GM10248 (cell line): ENCODE measurements at regions not wholly inside any gene's neighbourhood (a gene's known extent, or its start where the extent isn't known, plus 50 kb on each side); places are given as distances from the start of the nearest gene placed in this dataset.

Source experiments
- CTCF ChIA-PET: fragments of 300-600 bp; sonication (Branson Sonifier 250); formaldehyde crosslinking; extraction: SDS; loops from one replicate; lab custom pipeline; 2021; ENCODE audit warnings: antibody characterized with exemption; lab: Yijun Ruan, JAX
- POLR2A ChIA-PET: fragments of 350-650 bp; sonication (Branson Sonifier 250); formaldehyde crosslinking; extraction: SDS; loops from one replicate; lab custom pipeline; 2020; ENCODE audit warnings: antibody characterized with exemption; lab: Yijun Ruan, JAX
- DNase-seq: peaks from one replicate; pipeline ENCODE4 v3.0.0; 2012; ENCODE audit errors: extremely low spot score
- TF ChIP-seq, protein P1 (sequence below): IDR thresholded peaks from 2 replicates; pipeline ENCODE4 v1.5.1; 2012; ENCODE audit warnings: mild to moderate bottlenecking, low read depth; ENCODE audit errors: extremely low read depth, missing control alignments, control extremely low read depth

DNA sequence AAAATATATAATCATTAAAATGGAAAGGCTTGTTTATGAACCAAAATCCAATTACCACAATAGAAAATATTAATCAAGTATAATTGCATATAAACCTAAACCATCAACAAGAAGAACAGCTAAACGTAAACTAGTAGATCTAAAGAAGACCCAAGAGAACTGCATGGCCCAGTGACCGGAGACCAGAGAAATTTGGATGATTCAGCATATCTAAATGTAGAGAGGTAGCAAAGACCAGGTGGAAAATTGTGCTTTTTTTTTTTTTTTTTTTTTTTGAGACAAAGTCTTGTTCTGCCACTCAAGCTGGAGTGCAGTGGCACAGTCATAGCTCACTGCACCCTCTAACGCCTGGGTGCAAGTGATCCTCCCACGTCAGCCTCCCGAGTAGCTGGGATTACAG lies 207.2 kb upstream of the SEMA3E start:
- ChIA-PET POLR2A (no interaction called here), CTCF (no interaction called here)
- no peak for DNase-seq
- TF ChIP-seq, protein P1, sequence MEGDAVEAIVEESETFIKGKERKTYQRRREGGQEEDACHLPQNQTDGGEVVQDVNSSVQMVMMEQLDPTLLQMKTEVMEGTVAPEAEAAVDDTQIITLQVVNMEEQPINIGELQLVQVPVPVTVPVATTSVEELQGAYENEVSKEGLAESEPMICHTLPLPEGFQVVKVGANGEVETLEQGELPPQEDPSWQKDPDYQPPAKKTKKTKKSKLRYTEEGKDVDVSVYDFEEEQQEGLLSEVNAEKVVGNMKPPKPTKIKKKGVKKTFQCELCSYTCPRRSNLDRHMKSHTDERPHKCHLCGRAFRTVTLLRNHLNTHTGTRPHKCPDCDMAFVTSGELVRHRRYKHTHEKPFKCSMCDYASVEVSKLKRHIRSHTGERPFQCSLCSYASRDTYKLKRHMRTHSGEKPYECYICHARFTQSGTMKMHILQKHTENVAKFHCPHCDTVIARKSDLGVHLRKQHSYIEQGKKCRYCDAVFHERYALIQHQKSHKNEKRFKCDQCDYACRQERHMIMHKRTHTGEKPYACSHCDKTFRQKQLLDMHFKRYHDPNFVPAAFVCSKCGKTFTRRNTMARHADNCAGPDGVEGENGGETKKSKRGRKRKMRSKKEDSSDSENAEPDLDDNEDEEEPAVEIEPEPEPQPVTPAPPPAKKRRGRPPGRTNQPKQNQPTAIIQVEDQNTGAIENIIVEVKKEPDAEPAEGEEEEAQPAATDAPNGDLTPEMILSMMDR: no peak

DNA sequence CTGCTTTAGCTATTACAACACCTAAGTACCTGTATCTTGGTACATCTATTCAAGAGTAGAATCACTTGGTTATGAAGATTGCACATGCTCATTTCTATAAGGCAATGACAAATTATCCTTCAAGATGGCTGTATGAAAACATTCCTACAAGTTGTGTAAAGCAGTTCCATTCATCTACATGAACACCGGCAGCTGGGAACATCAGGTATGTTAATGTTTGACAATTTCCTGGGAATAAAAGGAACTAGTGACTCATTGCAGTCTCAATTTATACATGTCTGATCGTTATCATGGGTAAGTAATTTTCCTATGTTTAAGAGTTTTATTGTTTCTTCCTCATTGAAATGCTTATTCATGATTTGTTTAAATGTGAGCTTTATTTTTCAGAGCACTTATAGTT lies 203.2 kb upstream of the SEMA3E start:
- ChIA-PET CTCF (interaction anchor here (1.3 kb wide), 1 partner anchor 10 kb away, joined by 5 read pairs; no protein-coding TSS in a partner anchor), POLR2A (no interaction called here)
- TF ChIP-seq, protein P1: no peak
- no peak for DNase-seq

DNA sequence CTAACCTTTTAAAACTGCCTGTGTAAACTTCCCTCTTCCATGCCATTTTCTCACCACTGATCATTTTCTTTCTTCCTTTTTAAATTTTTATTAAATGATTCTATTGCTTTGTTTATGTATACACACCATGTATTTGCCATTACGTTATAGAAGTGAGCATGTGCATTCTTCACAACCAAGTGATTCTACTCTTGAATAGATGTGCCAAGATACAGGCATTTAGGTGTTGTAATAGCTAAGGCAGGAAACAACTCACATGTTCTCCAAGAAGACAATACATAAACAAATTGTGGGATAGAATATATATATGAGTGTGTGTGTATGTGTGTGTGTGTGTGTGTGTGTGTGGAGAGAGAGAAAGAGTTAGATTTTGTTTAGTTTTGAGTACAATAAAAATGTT lies 202.6 kb upstream of the SEMA3E start:
- ChIA-PET CTCF (interaction anchor here (1.2 to 1.3 kb wide), 2 partner anchors 11 to 29 kb away, joined by 3 to 5 read pairs; no protein-coding TSS in a partner anchor), POLR2A (no interaction called here)

DNA sequence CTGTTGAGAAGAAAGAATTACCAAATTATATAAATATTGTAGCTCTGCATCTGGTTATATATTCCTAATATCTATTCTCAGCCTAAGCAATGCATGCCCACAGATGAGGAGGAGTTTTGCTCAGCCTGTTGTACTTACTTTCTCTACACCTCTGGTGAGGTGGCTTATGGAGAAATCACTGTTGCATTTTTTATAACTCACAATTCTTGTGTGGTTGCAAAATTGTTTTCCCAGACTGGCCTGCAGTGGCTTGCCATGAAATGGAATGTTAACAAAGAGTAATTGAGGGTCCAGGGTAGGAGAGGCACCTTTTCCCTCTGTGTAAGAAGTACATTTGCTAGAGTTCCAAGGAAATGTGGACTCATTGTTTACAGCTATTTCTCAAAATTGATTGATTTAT lies 202.0 kb upstream of the SEMA3E start:
- TF ChIP-seq, protein P1: no peak
- POLR2A ChIA-PET: no interaction called here

More for the DNA sequence above, 202.6 kb upstream of the SEMA3E start:
- DNase-seq: no peak
- TF ChIP-seq, protein P1: no peak

DNA sequence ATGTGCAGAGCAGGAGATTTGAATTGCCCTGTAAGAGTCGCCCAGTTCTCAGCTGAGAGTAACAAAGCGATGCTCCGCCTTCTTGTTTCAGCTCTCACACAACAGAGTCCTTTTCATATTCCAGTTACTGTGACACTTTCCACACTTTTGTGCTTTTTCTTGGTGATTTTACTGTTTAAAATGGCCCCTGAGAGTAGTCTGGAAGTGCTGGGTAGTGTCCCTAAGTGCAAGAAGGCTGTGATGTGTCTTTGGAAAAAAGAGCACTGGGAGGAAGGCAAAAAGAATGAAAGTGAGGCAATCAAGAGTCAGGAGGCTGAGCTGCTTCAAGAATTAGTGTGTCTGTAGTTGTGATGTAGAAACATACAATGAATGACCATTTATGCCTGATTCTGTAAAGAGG lies 201.2 kb upstream of the SEMA3E start:
- TF ChIP-seq, protein P1: no peak
- no peak for DNase-seq
- ChIA-PET CTCF (no interaction called here), POLR2A (no interaction called here)

More for the DNA sequence above, 202.0 kb upstream of the SEMA3E start:
- DNase-seq: no peak
- CTCF ChIA-PET: interaction anchor here (0.9 to 1.2 kb wide), 2 partner anchors 19 to 29 kb away, joined by 3 read pairs; no protein-coding TSS in a partner anchor

DNA sequence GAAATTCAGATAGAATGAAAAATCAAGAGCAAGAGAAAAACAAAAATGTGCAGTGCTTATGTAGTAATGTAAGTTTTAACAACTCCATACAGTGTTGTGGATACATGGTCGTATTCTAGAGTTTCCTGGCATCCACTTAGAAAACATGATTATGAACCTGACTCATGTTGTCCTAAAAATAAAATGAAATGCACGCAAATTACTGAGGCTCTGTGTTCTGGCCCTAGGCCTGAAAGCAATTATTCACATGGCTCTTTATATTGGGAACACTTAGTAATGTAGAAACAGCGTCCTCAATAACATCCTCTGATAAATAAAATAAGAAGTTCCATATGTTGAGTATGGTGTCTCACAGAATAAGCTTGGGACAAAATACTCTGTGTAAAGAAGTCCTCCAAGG lies 200.2 kb upstream of the SEMA3E start:
- POLR2A ChIA-PET: no interaction called here
- CTCF ChIA-PET: interaction anchor here (1.1 to 1.6 kb wide), 2 partner anchors 9 to 19 kb away, joined by 5 read pairs; no protein-coding TSS in a partner anchor
- TF ChIP-seq, protein P1: no peak
- DNase-seq: no peak
